ENCODE measurements at regions not wholly inside any gene's neighbourhood (a gene's known extent, or its start where the extent isn't known, plus 50 kb on each side); places are given as distances from the start of the nearest gene placed in this dataset.

GRCh38 chr6:66662721-66663507 is 955.9 kb upstream of the EYS start:
- DNase-seq = no peak

DNA sequence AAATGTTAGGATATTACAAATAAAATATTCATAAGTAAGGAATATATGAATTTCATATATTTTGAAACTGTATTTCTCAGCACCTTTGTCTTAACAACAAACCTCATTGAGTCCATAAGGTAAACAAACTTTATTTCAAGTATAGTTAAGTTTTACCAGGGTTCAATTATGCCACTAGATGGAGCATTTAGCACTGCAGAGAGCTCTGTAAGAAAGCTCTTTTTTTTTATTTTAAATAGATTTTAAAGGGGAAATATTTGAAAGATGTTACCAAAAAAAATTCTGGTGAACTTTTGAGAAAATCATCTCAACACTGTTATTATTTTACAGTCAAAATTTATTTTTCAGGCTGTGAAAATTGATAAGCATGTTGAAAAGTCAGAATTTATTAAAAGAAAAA is 955.2 kb upstream of the EYS start:
- no peak for DNase-seq

DNA sequence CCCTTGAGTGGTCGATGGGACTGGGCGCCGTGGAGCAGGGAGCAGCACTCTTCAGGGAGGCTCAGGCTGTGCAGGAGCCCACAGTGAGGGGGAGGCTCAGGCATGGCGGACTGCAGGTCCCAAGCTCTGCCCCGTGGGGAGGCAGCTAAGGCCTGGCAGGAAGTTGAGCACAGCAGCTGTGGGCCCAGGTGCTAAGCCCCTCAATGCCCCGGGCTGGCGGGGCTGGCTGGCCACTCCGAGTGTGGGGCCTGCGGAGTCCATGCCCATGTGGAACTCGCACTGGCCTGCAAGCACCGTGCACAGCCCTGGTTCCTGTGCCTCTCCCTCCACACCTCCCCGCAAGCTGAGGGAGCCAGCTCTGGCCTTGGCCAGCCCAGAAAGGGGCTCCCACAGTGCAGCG is 948.4 kb upstream of the EYS start:
- no peak for DNase-seq

DNA sequence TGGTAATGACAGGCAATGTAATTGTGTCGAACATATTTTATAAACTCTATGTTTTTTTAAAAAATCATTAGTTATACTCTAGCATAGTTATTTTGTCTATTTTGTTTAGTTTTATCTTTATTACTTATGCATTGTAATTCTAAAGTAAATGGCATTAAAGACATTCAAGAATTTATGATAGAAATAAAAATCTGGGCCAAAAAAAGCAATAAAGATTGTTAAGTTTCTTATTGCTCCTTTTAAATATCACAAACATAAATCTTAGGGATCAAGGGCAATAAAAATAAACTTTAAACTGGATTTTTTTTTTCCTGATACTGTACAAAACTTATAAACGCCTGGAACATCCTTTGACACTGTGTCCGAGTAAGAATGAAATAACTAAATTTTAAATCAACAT is 931.5 kb upstream of the EYS start:
- DNase-seq = no peak

GRCh38 chr6:66638099-66638498 is 931.1 kb upstream of the EYS start:
- no peak for DNase-seq

DNA sequence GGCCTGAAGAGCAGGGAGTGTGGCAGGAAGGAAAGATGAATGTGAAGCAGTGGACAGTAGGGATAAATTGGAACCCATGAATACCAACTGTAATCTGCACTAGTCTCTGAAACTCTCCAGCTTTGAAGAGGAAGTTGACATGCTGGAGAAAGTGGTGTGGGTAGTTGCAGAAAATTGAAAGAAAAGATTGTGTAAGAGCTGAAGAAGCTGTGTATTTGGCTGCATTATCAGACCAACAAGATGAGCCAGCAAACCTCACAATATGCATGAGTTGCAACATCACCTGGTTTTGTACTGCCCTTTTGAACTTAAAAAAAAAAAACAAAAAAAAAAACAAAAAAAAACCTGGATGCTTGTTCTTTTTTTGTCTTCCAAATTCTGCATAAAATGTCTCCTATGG is 921.9 kb upstream of the EYS start:
- DNase-seq = no peak

GRCh38 chr6:66623050-66623449 is 916.0 kb upstream of the EYS start:
- DNase-seq = no peak

DNA sequence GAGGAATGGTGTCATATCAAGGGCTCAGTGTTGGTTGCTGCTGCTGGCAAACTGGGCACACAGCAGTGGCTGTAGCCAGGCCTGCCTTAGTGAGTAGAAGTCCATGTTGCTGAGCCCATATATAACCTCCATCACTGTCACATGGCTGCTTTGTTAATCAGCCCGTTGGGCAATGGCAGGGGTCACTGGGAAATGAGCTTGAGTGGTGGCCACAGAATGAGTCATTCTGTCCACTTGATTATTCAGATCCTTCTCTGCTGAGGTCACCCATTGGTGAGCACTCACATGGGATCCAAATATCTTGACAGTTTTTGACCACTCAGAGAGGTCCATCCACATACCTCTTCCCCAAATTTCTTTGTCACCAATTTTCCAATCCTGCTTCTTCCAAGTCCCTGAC is 898.9 kb upstream of the EYS start:
- no peak for DNase-seq

DNA sequence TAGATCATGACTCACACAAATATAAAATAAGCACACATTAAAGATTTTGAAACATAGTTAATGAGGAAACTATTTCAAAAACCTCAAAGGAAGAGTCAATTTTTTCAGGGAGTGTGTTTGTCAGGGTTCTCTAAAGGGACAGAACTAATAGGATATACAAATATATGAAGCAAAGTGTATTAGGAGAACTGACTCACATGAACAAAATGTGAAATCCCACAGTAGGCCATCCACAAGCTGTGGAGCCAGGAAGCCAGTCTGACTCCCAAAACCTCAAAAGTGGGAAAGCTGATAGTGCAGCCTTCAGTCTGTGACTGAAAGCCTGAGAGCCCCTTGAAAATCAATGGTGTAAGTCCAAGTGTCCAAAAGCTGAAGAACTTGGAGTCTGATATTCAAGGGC is 898.0 kb upstream of the EYS start:
- DNase-seq = no peak

DNA sequence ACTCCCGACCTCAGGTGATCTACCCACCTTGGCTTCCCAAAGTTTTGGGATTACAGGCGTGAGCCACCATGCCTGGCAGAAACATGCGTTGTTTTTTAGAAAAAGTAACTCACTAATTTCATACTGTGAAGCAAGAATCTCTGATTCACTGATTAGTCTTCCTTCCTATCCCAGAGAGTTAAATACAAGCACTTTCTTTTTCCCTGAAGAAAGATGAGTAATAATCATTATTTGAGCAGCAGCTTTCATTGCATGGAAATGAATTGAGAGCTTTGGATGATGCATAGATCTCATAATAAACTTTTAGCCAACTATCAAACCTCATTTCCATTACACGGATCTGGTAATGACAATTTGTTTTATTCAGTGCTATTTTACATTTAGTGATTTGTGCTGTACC is 892.5 kb upstream of the EYS start:
- no peak for DNase-seq

DNA sequence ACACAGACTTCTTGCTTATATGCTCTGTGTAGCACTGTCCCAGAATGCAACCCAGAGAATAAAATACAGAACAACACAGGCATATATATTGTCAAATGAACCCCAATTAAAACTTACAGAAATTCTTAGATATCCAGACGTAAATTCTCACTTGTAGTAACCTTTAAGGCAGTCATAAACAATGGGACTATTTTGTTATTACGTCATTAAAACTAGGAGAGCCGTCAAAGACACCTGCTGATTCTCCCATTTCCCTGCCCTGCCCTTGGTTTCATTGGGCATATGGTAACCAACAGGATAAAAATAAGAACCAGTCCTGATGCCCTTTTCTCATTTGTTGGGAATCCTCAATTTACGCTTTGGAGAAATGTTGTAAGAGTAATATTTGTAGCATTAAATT is 871.3 kb upstream of the EYS start:
- DNase-seq = no peak

- no peak for DNase-seq
Measured at GRCh38 chr6:66568271-66568670, 861.2 kb upstream of the EYS start.

DNA sequence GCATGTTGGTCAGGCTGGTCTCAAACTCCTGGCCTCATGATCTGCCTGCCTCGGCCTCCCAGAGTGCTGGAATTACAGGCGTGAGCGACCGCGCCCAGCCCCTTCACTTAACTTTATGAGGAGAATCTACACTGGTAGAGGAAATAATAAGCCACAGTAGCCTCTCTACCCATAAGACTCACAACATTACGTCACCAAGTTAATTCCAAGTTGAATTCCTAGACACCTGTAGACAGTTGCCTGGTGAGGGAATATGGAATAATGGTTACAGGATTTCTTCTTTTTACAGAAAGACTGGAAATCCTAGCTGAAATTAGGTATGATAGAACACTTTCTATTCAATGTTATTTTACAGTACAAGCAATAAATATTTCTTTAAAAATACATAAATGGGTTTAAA is 854.5 kb upstream of the EYS start:
- no peak for DNase-seq

DNA sequence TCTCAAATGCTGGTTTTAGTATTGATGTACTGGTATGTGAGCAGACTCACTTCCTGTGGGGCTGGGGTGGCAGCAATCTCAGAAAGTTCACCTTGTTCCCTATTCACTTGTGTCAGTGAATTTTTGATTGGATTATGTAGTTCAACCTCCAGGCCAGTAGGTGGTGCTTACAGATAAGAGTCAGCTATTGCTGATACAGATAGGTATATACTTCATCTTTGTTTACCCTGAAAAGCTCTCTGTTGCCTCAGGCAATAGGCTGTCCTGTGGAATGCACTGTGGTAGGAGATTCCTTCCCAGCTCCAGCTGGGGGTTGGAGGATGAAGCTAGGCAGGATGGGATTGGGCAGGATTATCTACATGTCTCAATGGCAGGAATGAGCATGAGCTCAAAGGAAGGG is 851.2 kb upstream of the EYS start:
- DNase-seq = no peak

DNA sequence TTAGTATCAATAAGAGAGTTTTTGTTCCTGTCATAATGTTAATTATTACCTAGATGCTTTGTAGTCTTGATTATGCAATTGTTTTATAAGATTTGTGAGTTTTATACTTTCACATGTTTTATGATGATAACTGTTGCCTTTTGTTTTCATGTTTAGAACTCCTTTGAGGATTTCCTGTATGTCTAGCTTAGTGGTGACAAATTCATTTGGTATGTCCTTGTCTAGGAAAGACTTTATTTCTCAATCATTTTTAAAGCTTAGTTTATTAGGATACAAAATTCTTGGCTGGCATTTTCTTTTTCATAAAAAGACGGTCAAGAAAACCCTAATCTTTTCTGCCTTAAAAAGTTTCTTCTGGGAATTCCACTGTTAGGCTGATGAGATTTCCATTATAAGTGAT is 849.9 kb upstream of the EYS start:
- no peak for DNase-seq

- no peak for DNase-seq
Measured at GRCh38 chr6:66555082-66555481, 848.1 kb upstream of the EYS start.

DNA sequence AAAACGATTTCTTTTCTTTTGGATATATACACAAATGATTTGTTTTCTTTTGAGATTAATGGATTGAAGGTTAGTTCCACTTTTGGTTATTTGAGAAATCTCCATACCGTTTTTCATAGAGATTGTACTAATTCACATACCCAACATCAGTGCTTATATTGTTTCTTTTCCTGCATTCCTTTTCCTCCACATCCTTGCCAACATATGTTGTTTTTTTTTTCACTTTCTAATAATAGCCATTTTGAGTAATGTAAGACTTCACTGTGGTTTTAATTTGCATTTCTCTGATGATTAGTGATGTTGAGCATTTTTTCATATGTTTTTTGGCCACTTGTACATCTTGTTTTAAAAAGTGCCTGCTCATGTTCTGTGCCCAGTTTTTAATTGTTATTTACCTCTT is 846.4 kb upstream of the EYS start:
- DNase-seq = no peak

GRCh38 chr6:66538551-66539135 is 831.6 kb upstream of the EYS start:
- DNase-seq = no peak

- no peak for DNase-seq
Measured at GRCh38 chr6:66533921-66534404, 826.9 kb upstream of the EYS start.

DNA sequence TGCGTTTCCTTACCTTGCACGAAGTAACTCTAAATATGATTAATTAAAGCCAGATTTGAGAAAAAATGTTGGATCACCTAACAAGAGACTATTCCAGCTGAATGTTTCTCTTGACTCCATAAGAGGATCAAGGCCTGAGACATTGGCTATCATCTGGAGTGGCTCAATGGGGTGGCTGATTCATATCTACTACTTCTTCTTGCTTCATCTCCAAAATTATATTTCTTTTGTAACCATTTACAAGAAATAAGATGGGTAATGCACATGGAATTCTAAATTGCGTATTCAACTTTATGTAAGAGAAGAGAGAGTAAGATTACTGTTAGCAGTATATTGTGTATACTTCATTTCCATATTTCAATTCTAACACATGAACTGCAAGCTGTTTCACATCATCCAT is 819.0 kb upstream of the EYS start:
- DNase-seq = no peak

DNA sequence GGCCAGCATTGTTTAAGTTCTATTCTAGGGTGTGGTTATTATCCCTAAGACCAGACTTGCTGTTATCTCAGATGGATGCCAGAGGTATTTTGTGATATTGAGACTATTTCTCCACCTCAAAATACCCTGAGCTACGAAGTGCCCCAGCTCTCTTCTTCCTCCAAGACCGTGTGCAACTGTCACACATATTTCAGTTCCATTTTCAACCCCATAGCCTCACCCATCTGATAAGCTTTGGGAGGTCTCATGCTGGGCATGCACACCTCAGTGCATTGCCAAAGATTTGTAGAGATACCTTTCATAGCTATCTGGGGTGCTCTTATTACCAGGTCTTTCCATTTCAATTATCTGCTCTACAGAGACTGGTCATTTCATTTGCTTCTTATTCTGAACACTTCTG is 815.8 kb upstream of the EYS start:
- no peak for DNase-seq

GRCh38 chr6:66516377-66516776 is 809.4 kb upstream of the EYS start:
- no peak for DNase-seq

GRCh38 chr6:66508433-66508832 is 801.4 kb upstream of the EYS start:
- no peak for DNase-seq

GRCh38 chr6:66499851-66500250 is 792.8 kb upstream of the EYS start:
- DNase-seq = no peak

DNA sequence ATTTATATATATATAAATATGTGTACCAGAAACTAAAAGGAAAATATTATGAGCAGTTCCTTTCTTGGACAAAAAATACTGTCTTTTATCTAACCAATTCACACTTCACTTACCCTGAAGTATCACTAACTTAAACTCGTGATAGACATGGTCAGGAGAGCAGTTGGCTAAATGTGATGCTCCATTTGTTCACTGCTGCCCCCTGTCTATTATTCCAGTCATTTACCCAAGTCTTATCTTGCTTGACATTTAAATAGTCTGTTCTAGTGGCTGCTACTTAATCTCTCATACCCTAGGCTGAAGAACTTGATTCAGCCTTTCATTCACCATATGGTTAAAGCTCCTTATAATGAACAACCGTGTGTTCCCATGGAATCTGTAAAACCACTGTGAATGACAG is 789.6 kb upstream of the EYS start:
- peak; percentile 74 for DNase-seq

Data from NCI-H524 treated with DMSO at 0.1 percent for 48 hours (cell line).